ENCODE measurements at regions not wholly inside any gene's neighbourhood (a gene's known extent, or its start where the extent isn't known, plus 50 kb on each side); places are given as distances from the start of the nearest gene placed in this dataset.

DNA sequence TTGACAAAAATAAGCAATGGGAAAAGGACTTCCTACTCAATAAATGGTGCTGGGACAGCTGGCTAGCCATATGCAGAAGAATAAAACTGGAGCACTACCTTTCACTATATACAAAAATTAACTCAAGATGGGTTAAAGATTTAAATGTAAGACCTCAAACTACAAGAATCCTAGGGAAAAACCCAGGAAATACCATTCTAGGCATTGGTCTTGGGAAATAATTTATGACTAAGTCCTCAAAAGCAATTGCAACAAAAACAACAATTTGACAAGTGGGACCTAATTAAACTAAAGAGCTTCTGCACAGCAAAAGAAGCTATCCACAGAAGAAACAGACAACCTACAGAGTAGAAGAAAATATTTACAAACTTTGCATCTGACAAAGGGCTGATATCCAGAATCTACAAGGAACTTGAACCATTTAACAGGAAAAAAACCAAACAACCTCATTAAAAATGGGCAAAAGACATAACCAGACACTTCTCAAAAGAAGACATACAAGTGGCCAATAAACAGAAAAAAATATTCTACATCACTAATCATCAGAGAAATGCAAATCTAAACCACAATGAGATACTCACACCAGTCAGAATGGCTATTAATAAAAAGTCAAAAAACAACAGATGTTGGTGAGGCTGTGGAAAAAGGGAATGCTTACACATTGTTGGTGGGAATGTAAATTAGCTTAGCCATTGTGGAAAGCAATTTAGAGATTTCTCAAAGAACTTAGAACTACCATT, 75.2 kb upstream of the CPEB4 start:
- H3K36me3 Mint-ChIP-seq (ENCODE audit: insufficient read depth), result no peaks in the 10 kb centered on the region
- no peak overlapping the region for H3K4me3 Mint-ChIP-seq
- peaks cover 23 to 33% of the 10 kb centered on the region in 2 donors for H3K27me3 Mint-ChIP-seq
- ATAC-seq (replicated peaks) (no peak), DNase-seq (no peak)
- H3K27ac Mint-ChIP-seq, result no peak overlapping the region
- peaks cover 0 to 3% of the 10 kb centered on the region in 2 donors for H3K4me1 Mint-ChIP-seq (ENCODE audit: low read depth in 2 of 2)
- peaks cover 11 to 22% of the 10 kb centered on the region in 2 donors for H3K9me3 Mint-ChIP-seq

GRCh38 chr5:173814053-173814452, 74.1 kb upstream of the CPEB4 start:
- peaks cover 11 to 22% of the 10 kb centered on the region in 2 donors for H3K9me3 Mint-ChIP-seq
- peaks cover 28 to 33% of the 10 kb centered on the region in 2 donors for H3K27me3 Mint-ChIP-seq
- peaks cover 0 to 3% of the 10 kb centered on the region in 2 donors for H3K4me1 Mint-ChIP-seq (ENCODE audit: low read depth in 2 of 2)
- H3K36me3 Mint-ChIP-seq (ENCODE audit: insufficient read depth), result no peaks in the 10 kb centered on the region
- DNase-seq, result no peak
- no peak overlapping the region for H3K4me3 Mint-ChIP-seq
- H3K27ac Mint-ChIP-seq, result no peak overlapping the region
- ATAC-seq (replicated peaks), result no peak

DNA sequence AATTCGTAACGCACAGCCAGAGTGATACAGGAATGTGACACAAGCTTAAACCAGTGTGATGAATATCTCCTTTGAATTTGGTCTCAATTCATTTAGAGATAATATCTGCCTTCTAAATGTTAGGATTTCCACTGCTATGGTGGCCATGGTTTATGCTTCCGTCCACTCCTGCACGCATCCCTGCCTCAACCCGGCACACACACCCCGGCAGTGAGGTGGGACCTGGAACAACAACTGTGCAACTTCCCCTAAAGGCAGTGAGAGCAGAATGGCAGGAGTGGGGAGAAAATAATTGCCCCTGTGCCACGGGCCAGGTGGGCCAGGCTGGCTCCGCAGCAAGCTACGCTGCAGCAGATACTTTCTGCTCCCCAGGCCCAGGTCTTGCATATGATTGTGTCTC, 72.6 kb upstream of the CPEB4 start:
- no peak for ATAC-seq (replicated peaks)
- Mint-ChIP-seq H3K4me1 (ENCODE audit: low read depth in 2 of 2) (peaks cover 0 to 3% of the 10 kb centered on the region in 2 donors), H3K9me3 (peaks cover 8 to 16% of the 10 kb centered on the region in 2 donors), H3K36me3 (ENCODE audit: insufficient read depth) (no peaks in the 10 kb centered on the region), H3K27ac (no peak overlapping the region), H3K27me3 (peaks cover 28 to 33% of the 10 kb centered on the region in 2 donors), H3K4me3 (no peak overlapping the region)
- no peak for DNase-seq

- no peaks in the 10 kb centered on the region for H3K36me3 Mint-ChIP-seq (ENCODE audit: insufficient read depth)
- peaks cover 28 to 33% of the 10 kb centered on the region in 2 donors for H3K27me3 Mint-ChIP-seq
- peaks cover 0 to 5% of the 10 kb centered on the region in 2 donors for H3K9me3 Mint-ChIP-seq
- H3K4me1 Mint-ChIP-seq (ENCODE audit: low read depth in 2 of 2), result peaks cover 3 to 9% of the 10 kb centered on the region in 2 donors
- DNase-seq (no peak), ATAC-seq (replicated peaks) (no peak)
- H3K27ac Mint-ChIP-seq, result no peak overlapping the region
- H3K4me3 Mint-ChIP-seq, result no peak overlapping the region
These were observed 71.4 kb upstream of the CPEB4 start for GRCh38 chr5:173816728-173817127.

DNA sequence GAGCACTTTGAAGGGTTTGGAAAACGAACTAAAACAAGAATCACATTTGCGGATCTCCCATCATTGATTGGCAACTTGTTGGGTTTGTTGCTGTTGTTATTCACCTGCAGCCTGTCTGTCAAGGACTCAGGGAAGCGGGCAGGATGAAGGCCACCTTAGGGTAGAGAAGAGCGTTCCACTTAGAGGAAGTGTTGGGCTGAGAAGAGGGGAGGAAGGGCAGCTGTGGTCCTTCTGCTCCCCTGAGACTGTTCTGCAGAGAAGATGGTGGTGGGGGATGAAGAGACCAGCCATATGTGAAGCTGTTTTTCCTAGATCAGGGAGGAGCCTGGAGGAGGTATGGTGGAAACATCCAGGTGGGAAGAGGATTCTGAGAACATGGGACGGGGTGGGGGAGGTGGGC, 70.6 kb upstream of the CPEB4 start:
- peaks cover 3 to 7% of the 10 kb centered on the region in 2 donors for H3K4me1 Mint-ChIP-seq (ENCODE audit: low read depth in 2 of 2)
- H3K27me3 Mint-ChIP-seq, result peaks cover 28 to 33% of the 10 kb centered on the region in 2 donors
- H3K27ac Mint-ChIP-seq, result no peak overlapping the region
- DNase-seq (no peak), ATAC-seq (replicated peaks) (no peak)
- no peaks in the 10 kb centered on the region for H3K9me3 Mint-ChIP-seq
- no peaks in the 10 kb centered on the region for H3K36me3 Mint-ChIP-seq (ENCODE audit: insufficient read depth)
- H3K4me3 Mint-ChIP-seq, result no peak overlapping the region

DNA sequence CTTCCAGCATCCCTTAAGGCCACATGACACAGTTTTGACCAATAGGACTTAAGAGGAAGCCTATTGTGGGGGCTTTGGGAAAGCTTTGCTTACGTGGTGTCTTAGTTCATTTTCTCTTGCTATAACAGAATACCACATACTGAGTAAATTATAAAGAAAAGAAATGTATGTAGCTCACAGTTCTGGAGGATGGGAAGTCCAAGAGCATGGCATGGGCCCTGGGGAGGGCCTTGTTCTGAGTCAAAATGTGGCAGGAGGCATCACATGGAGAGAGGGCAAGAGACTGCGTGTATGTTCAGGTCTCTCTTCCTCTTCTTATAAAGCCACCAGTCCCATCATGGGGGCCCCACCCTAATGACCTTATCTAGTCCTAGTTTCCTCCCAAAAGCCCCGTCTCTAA, 68.6 kb upstream of the CPEB4 start:
- Mint-ChIP-seq H3K4me3 (no peak overlapping the region), H3K27ac (no peak overlapping the region), H3K9me3 (no peaks in the 10 kb centered on the region), H3K27me3 (peaks cover 22 to 28% of the 10 kb centered on the region in 2 donors), H3K4me1 (ENCODE audit: low read depth in 2 of 2) (peaks cover 3 to 7% of the 10 kb centered on the region in 2 donors), H3K36me3 (ENCODE audit: insufficient read depth) (no peaks in the 10 kb centered on the region)
- DNase-seq, result no peak
- no peak for ATAC-seq (replicated peaks)

DNA sequence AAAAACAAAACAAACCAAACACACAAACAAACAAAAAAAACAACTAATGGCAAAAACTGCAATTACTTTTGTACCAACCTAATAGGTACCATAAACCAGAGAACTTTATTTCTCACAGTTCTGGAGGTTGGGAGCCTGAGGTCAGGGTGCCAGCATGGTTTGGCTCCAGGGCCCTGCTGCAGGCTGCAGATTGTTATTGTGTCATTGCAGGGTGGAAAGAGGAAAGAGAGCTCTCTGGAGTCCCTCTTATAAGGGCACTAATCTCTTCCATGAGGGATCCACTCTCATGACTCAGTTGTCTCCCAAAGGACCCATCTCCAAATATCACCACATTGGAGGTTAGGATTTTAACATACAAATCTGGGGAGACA, 64.9 kb upstream of the CPEB4 start:
- Mint-ChIP-seq H3K4me1 (ENCODE audit: low read depth in 2 of 2) (peaks cover 3 to 7% of the 10 kb centered on the region in 2 donors), H3K27ac (no peak overlapping the region), H3K4me3 (no peak overlapping the region), H3K27me3 (peaks cover 0 to 7% of the 10 kb centered on the region in 2 donors), H3K36me3 (ENCODE audit: insufficient read depth) (no peaks in the 10 kb centered on the region), H3K9me3 (peaks cover 0 to 5% of the 10 kb centered on the region in 2 donors)
- DNase-seq (no peak), ATAC-seq (replicated peaks) (no peak)

DNA sequence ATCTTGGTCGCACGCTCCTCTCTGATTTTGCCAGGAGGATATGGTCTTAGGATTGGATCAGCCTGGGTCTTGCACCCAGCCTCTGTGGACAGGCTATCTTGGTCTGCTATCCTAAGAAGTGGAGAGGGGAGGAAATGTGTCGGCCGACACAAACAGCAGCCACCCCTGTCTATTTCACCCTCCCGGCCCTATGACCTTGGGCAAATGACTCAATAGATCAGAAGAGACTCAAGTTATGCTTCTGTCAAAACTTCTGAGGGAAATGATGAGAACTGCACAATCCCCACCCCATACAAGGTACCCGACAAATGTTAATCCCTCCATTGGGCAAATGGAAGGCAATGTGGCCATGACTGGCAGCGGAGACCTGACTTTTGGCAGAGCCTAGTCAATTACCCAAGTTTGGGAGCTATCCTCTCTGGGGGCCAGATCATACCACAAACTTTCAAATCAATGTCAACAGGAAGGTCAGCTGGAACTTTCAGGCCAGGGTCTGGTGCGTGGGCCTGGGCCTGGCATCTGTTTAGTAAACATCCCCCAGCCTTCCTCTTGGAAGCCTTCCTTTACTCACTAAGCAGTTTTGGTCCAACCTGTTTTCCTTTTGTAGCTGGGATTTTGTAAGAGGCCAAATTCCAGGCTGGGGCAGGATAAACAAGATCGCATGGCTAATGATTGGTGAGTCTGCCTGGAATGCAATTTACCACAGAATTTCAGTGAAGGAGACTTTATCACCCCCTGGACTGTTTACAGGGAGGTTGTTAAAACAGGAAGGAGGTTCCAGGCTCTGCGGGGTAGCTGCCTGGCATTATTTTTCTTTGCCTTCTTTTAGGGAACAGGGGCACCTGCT, 64.2 kb upstream of the CPEB4 start:
- peaks cover 0 to 11% of the 10 kb centered on the region in 2 donors for H3K27me3 Mint-ChIP-seq
- no peak overlapping the region for H3K4me3 Mint-ChIP-seq
- no peak for DNase-seq
- H3K9me3 Mint-ChIP-seq, result peaks cover 0 to 5% of the 10 kb centered on the region in 2 donors
- peaks cover 3 to 7% of the 10 kb centered on the region in 2 donors for H3K4me1 Mint-ChIP-seq (ENCODE audit: low read depth in 2 of 2)
- H3K27ac Mint-ChIP-seq, result no peak overlapping the region
- no peak for ATAC-seq (replicated peaks)
- no peaks in the 10 kb centered on the region for H3K36me3 Mint-ChIP-seq (ENCODE audit: insufficient read depth)

DNA sequence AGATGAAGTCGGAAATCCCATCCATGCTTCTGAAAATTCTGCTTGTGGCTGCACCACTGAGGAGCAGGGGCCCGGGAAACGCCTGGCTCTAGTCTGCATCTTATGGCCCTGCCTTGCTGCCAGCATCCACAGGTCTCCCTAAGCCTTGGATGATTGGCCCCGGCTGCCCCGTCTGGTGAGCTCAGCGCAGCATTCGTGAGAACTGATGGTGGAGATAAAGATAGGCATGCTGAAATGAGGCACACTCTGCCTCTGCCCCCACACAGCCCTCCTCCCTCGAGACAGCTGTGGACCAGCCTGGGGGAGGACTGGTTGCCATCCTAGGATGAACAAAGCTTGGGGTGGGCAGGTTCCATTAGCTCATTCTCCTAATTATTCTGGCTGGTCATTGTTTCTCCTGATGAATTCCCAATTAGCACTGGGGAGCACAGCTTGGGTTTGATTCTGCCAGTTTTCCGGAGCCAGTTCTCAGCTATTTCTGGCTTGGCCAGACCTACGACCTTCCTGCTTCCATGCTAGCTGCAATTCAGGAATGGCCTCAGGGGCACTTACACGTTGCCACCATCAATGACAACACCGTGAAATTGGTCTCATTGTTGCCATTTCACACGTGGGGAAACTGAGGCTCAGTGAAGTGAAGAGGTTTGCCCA, 62.8 kb upstream of the CPEB4 start:
- peaks cover 0 to 5% of the 10 kb centered on the region in 2 donors for H3K9me3 Mint-ChIP-seq
- ATAC-seq (replicated peaks) (no peak), DNase-seq (no peak)
- H3K27me3 Mint-ChIP-seq, result peaks cover 0 to 18% of the 10 kb centered on the region in 2 donors
- no peak overlapping the region for H3K4me3 Mint-ChIP-seq
- no peaks in the 10 kb centered on the region for H3K36me3 Mint-ChIP-seq (ENCODE audit: insufficient read depth)
- peaks cover 3 to 7% of the 10 kb centered on the region in 2 donors for H3K4me1 Mint-ChIP-seq (ENCODE audit: low read depth in 2 of 2)
- no peak overlapping the region for H3K27ac Mint-ChIP-seq

DNA sequence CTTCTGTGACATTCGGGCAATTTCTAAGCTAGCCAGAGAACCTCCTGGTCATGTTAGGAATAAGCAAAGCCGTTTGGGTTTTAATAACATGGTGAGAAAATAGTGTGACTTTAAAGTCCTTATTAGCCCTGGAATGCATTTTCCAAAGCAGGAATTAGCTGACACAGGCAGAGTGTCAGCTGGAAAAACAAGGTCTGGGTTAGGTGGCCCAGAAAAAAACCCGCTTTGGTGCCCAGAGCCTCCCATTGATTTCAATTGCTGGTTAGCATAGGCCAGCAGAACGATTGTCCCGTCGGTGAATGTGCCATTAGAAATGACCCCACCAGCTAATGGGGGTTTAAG, 62.1 kb upstream of the CPEB4 start:
- no peak overlapping the region for H3K4me3 Mint-ChIP-seq
- peaks cover 0 to 5% of the 10 kb centered on the region in 2 donors for H3K9me3 Mint-ChIP-seq
- ATAC-seq (replicated peaks) (no peak), DNase-seq (no peak)
- H3K36me3 Mint-ChIP-seq (ENCODE audit: insufficient read depth), result no peaks in the 10 kb centered on the region
- peaks cover 0 to 18% of the 10 kb centered on the region in 2 donors for H3K27me3 Mint-ChIP-seq
- no peak overlapping the region for H3K27ac Mint-ChIP-seq
- peaks cover 2 to 5% of the 10 kb centered on the region in 2 donors for H3K4me1 Mint-ChIP-seq (ENCODE audit: low read depth in 2 of 2)

DNA sequence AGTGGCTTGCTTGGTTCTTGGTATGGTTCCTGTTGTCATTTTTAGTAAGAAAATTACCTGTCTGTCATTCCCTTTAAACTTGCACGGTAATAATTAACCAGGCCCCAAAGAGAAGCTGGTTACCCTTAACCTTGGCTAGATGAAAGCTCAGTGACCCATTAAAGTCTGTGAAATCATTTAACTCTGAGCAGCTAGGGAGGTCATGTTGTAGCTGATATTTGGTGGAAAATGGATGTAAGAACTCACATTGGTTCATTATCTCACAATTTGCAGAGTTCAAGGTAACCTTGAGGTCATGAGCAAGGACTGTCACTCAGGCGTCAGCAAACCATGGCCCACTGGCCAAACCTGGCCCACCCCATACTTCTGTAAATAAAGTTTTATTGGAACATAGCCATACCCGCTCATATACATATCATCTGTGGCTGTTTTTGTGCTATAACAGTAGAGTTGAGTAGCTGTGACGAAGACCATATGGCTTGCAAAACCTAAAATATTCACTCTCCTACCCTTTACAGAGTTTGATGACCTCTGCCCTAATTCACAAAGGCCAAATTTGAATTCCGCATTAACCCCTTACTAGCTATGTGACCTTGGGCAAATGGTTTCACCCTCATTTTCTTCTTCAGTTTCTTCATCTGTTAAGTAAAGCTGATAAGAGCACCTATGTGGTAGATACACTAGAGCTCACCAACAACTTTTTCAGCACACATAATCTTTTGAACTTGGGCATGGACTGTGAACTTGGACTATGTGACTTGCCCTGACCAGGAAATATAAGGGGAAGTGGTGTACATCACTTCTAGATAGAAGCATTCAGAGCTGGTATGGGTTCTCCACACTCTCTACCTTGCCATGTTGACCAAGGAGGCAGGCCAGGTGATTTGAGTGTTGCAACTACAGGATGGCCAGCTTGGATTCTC, 61.5 kb upstream of the CPEB4 start:
- no peak for DNase-seq
- H3K4me3 Mint-ChIP-seq, result no peak overlapping the region
- no peaks in the 10 kb centered on the region for H3K36me3 Mint-ChIP-seq (ENCODE audit: insufficient read depth)
- H3K27ac Mint-ChIP-seq, result no peak overlapping the region
- no peaks in the 10 kb centered on the region for H3K4me1 Mint-ChIP-seq (ENCODE audit: low read depth in 2 of 2)
- ATAC-seq (replicated peaks), result no peak
- peaks cover 0 to 5% of the 10 kb centered on the region in 2 donors for H3K9me3 Mint-ChIP-seq
- peaks cover 0 to 18% of the 10 kb centered on the region in 2 donors for H3K27me3 Mint-ChIP-seq

- no peaks in the 10 kb centered on the region for H3K4me1 Mint-ChIP-seq (ENCODE audit: low read depth in 2 of 2)
- no peak for ATAC-seq (replicated peaks)
- H3K27ac Mint-ChIP-seq, result no peak overlapping the region
These were observed 59.2 kb upstream of the CPEB4 start for GRCh38 chr5:173828952-173829351.

DNA sequence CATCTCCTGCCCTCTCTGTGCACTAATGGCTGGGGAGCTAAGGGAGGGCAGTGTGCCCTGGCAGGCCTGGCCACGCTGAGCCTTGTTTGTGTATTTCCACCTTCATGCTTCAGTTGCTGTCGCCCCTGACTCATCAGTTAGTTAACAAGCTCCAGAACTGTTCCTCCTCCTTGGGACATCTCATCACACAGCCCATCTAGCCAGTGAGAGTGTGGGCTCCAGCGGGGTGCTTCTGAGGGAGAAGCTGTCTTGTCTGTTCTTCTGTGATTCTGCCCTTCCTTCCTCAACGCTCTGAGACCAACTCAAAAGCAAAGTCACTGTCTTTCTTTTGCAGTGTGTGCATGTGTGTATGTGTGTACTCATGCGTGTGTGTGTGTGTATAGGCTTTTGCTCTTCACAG, 58.3 kb upstream of the CPEB4 start:
- no peaks in the 10 kb centered on the region for H3K36me3 Mint-ChIP-seq (ENCODE audit: insufficient read depth)
- H3K4me1 Mint-ChIP-seq (ENCODE audit: low read depth in 2 of 2), result no peaks in the 10 kb centered on the region
- H3K27ac Mint-ChIP-seq, result no peak overlapping the region
- peaks cover 0 to 18% of the 10 kb centered on the region in 2 donors for H3K27me3 Mint-ChIP-seq
- peaks cover 0 to 5% of the 10 kb centered on the region in 2 donors for H3K9me3 Mint-ChIP-seq
- H3K4me3 Mint-ChIP-seq, result no peak overlapping the region
- no peak for DNase-seq
- no peak for ATAC-seq (replicated peaks)

More at GRCh38 chr5:173828952-173829351, 59.2 kb upstream of the CPEB4 start:
- DNase-seq, result no peak
- Mint-ChIP-seq H3K27me3 (peaks cover 0 to 18% of the 10 kb centered on the region in 2 donors), H3K4me3 (no peak overlapping the region), H3K9me3 (peaks cover 0 to 5% of the 10 kb centered on the region in 2 donors), H3K36me3 (ENCODE audit: insufficient read depth) (no peaks in the 10 kb centered on the region)
